Neural cell (in vitro differentiated cells): ENCODE measurements at regions not wholly inside any gene's neighbourhood (a gene's known extent, or its start where the extent isn't known, plus 50 kb on each side); places are given as distances from the start of the nearest gene placed in this dataset.

Source experiments
- H2AFZ ChIP-seq: fragments of 200-600, 300-800 bp; sonication (generic), shearing (Covaris generic); 2 replicates; pipeline ENCODE4 v1.6.0; 2014; ENCODE audit warnings: low read depth, mild to moderate bottlenecking, antibody characterized with exemption, low read length, moderate library complexity
- H3F3A ChIP-seq: fragments of 200-600 bp; shearing (Covaris generic); 2 replicates; pipeline ENCODE4 v1.6.1; 2016; ENCODE audit warnings: mild to moderate bottlenecking, moderate library complexity, mixed read lengths, antibody characterized with exemption, low read length; ENCODE audit not compliant: insufficient read depth, poor library complexity, severe bottlenecking
- H3K27ac ChIP-seq: fragments of 200-600, 300-800 bp; sonication (generic), shearing (Covaris generic); 2 replicates; pipeline ENCODE4 v1.5.1; 2014; ENCODE audit warnings: mild to moderate bottlenecking, low read length, moderate library complexity
- H3K27me3 ChIP-seq: fragments of 300-800, 200-600 bp; sonication (generic), shearing (Covaris generic); 2 replicates; pipeline ENCODE4 v1.6.0; 2014; ENCODE audit warnings: mild to moderate bottlenecking, low read depth, low read length, moderate library complexity; ENCODE audit not compliant: insufficient read depth
- H3K36me3 ChIP-seq: fragments of 300-800, 200-600 bp; sonication (generic), shearing (Covaris generic); 2 replicates; pipeline ENCODE4 v1.5.1; 2014; ENCODE audit warnings: mild to moderate bottlenecking, antibody characterized with exemption, low read length, moderate library complexity; ENCODE audit not compliant: insufficient read depth
- H3K4me2 ChIP-seq: fragments of 300-800, 200-600 bp; sonication (generic), shearing (Covaris generic); 2 replicates; pipeline ENCODE4 v1.6.0; 2014; ENCODE audit warnings: mild to moderate bottlenecking, low read length
- H3K4me3 ChIP-seq: fragments of 300-800, 200-600 bp; sonication (generic), shearing (Covaris generic); 2 replicates; pipeline ENCODE4 v1.5.1; 2014; ENCODE audit warnings: mild to moderate bottlenecking, low read length, moderate library complexity
- H3K79me2 ChIP-seq: fragments of 200-600 bp; shearing (Covaris generic); replicated peaks from 2 replicates; pipeline ENCODE4 v1.6.0; 2014; ENCODE audit warnings: mild to moderate bottlenecking, low read length, moderate library complexity; ENCODE audit not compliant: insufficient read depth
- H3K9ac ChIP-seq: fragments of 300-800, 200-600 bp; sonication (generic), shearing (Covaris generic); 2 replicates; pipeline ENCODE4 v1.6.1; 2016; ENCODE audit warnings: mild to moderate bottlenecking, low read length, mixed read lengths
- H3K9me2 ChIP-seq: fragments of 200-600 bp; shearing (Covaris generic); 2 replicates; pipeline ENCODE4 v1.6.1; 2016; ENCODE audit warnings: mild to moderate bottlenecking, low read length, mixed read lengths; ENCODE audit not compliant: insufficient read depth
- H3K9me3 ChIP-seq: fragments of 200-600, 300-800 bp; sonication (generic), shearing (Covaris generic); 2 replicates; pipeline ENCODE4 v1.6.1; 2016; ENCODE audit warnings: mild to moderate bottlenecking, mixed run types, low read length, moderate library complexity, mixed read lengths
- H4K20me1 ChIP-seq: fragments of 200-600 bp; shearing (Covaris generic); 2 replicates; pipeline ENCODE4 v1.6.1; 2016; ENCODE audit warnings: mild to moderate bottlenecking, mixed run types; ENCODE audit not compliant: insufficient read depth
- CTCF ChIP-seq: fragments of 450-650 bp; IDR thresholded peaks from 2 replicates; pipeline ENCODE4 v1.5.1; 2014; ENCODE audit warnings: antibody characterized with exemption, mild to moderate bottlenecking, moderate library complexity; ENCODE audit not compliant: poor library complexity, severe bottlenecking
- EP300 ChIP-seq: fragments of 450-650 bp; conservative IDR thresholded peaks from 2 replicates; pipeline ENCODE4 v1.6.1; 2014; ENCODE audit warnings: antibody characterized with exemption, mild to moderate bottlenecking, moderate library complexity; ENCODE audit not compliant: poor library complexity, severe bottlenecking
- EZH2 ChIP-seq: fragments of 200-600, 300-800 bp; shearing (Covaris generic), sonication (generic); IDR thresholded peaks from 2 replicates; pipeline ENCODE4 v1.6.1; 2014; ENCODE audit warnings: antibody characterized with exemption, low read length, borderline replicate concordance, mild to moderate bottlenecking; ENCODE audit not compliant: insufficient read depth, poor library complexity, severe bottlenecking
- MXI1 ChIP-seq: fragments of 450-650 bp; conservative IDR thresholded peaks from 2 replicates; pipeline ENCODE4 v1.6.1; 2014; ENCODE audit warnings: antibody characterized with exemption, mild to moderate bottlenecking; ENCODE audit not compliant: poor library complexity, severe bottlenecking
- POLR2AphosphoS5 ChIP-seq: IDR thresholded peaks from 2 replicates; pipeline ENCODE4 v1.6.1; 2012
- RAD21 ChIP-seq: fragments of 450-650 bp; conservative IDR thresholded peaks from 2 replicates; pipeline ENCODE4 v1.6.1; 2014; ENCODE audit warnings: antibody characterized with exemption, mild to moderate bottlenecking, moderate library complexity
- SMC3 ChIP-seq: fragments of 450-650 bp; conservative IDR thresholded peaks from 2 replicates; pipeline ENCODE4 v1.6.1; 2014; ENCODE audit warnings: antibody characterized with exemption, mild to moderate bottlenecking, moderate library complexity; ENCODE audit not compliant: poor library complexity
- TAF1 ChIP-seq: IDR thresholded peaks from 2 replicates; pipeline ENCODE4 v1.6.1; 2012; ENCODE audit warnings: low read depth
- TF ChIP-seq, protein P1 (sequence below): IDR thresholded peaks from 2 replicates; pipeline ENCODE4 v1.6.1; 2012; ENCODE audit warnings: borderline replicate concordance

DNA sequence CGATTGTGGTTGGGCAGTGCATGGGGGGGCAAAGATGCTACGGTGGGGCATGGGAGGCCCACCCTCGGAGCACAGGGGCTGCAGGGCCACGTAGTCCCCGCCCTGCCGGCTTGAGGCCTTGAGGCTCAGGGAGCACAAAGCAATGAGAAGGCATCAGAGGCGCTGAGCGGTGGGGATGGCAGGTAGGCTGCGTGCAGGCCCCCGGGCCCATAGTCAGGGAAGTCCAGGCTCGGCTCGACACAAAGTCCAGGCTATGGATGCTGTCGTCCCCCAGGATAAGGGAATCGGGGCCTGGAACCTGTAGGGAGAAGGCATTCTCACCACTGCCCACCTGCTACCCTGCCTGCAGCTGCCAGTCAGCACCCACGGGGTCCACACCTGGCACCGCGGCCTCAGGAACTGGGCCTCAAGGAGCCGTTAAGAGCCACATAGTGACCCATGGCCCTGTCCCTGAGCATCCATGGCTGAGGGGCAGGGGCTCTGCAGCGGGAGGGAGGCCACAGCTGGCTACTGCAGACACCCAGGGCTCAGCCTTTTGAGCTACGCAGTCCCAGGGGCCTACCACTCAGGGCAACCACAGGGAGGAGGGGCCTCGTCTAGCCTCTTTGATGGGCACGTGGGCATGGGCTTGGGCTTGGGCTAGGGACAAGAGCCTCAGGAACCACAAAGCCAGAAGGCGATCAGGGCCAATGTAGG, 179.7 kb downstream of the IGLL1 start:
- no peaks in the 10 kb centered on the region for H3K79me2 ChIP-seq
- no peak overlapping the region for H3K9ac ChIP-seq
- no peaks in the 10 kb centered on the region for H4K20me1 ChIP-seq
- no peaks in the 10 kb centered on the region for H3F3A ChIP-seq
- H3K4me3 ChIP-seq, result no peak overlapping the region
- no peaks in the 10 kb centered on the region for H3K9me2 ChIP-seq
- no peak overlapping the region for H2AFZ ChIP-seq
- no peaks in the 10 kb centered on the region for H3K9me3 ChIP-seq
- H3K36me3 ChIP-seq, result no peaks in the 10 kb centered on the region
- no peaks in the 10 kb centered on the region for H3K27me3 ChIP-seq
- no peak overlapping the region for H3K4me2 ChIP-seq
- no peak for TF ChIP-seq EP300
- TF ChIP-seq TAF1, result no peak
- TF ChIP-seq EZH2, result no peak
- TF ChIP-seq, protein P1, sequence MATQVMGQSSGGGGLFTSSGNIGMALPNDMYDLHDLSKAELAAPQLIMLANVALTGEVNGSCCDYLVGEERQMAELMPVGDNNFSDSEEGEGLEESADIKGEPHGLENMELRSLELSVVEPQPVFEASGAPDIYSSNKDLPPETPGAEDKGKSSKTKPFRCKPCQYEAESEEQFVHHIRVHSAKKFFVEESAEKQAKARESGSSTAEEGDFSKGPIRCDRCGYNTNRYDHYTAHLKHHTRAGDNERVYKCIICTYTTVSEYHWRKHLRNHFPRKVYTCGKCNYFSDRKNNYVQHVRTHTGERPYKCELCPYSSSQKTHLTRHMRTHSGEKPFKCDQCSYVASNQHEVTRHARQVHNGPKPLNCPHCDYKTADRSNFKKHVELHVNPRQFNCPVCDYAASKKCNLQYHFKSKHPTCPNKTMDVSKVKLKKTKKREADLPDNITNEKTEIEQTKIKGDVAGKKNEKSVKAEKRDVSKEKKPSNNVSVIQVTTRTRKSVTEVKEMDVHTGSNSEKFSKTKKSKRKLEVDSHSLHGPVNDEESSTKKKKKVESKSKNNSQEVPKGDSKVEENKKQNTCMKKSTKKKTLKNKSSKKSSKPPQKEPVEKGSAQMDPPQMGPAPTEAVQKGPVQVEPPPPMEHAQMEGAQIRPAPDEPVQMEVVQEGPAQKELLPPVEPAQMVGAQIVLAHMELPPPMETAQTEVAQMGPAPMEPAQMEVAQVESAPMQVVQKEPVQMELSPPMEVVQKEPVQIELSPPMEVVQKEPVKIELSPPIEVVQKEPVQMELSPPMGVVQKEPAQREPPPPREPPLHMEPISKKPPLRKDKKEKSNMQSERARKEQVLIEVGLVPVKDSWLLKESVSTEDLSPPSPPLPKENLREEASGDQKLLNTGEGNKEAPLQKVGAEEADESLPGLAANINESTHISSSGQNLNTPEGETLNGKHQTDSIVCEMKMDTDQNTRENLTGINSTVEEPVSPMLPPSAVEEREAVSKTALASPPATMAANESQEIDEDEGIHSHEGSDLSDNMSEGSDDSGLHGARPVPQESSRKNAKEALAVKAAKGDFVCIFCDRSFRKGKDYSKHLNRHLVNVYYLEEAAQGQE, result no peak
- TF ChIP-seq RAD21, result no peak
- TF ChIP-seq POLR2AphosphoS5, result no peak
- TF ChIP-seq MXI1, result no peak
- no peak for TF ChIP-seq CTCF
- TF ChIP-seq SMC3, result no peak
- no peak overlapping the region for H3K27ac ChIP-seq

DNA sequence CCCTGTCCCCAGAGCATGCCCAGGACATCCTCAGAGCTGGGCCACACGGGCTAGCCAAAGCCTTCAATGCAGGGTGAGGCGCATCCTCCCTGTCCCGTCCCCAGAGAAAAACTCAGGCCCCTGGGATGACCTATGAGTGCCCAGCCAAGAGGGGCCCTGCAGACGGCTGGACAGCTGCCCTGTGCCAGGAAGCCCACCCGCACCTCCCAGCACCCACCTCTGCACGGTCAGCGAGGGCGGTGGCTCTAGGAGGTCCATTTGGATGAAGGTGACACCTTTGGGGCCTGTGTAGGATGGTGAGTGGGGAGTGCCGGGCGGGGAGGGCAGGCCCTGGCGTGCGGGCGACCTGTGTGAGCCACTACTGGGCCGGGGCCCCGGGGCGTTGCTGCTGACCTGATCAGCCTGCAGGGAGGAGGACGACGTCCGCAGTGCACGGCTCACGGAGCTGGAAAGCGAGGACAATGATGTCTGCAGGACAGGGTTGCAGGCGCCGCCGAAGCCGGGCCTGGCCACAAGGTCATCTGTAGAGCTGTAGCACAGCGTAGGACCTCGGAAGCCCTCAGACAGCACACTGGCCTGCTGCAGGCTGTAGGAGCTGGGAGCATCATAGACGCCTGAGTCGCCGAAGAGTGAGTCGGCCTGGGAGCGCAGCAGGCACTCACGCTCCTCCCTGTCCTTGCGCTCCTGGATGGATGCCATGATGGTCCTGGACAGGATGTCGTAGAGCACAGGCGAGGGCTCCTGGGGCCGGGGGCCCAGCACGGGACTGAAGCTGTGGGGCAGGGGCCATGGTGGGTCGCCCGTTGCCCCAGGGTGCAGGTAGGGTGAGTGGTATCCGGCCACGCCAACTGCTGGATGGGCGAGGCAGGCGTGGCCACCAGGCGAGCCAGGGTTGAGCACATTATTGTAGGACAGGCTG, 180.5 kb downstream of the IGLL1 start:
- no peaks in the 10 kb centered on the region for H3K9me2 ChIP-seq
- no peaks in the 10 kb centered on the region for H3K36me3 ChIP-seq
- no peak overlapping the region for H3K27ac ChIP-seq
- no peaks in the 10 kb centered on the region for H3F3A ChIP-seq
- TF ChIP-seq EP300 (no peak), MXI1 (no peak), EZH2 (no peak), CTCF (no peak), TAF1 (no peak), RAD21 (no peak), POLR2AphosphoS5 (no peak), SMC3 (no peak)
- TF ChIP-seq, protein P1, result no peak
- H3K9ac ChIP-seq, result no peak overlapping the region
- H3K4me2 ChIP-seq, result no peak overlapping the region
- no peak overlapping the region for H3K4me3 ChIP-seq
- H2AFZ ChIP-seq, result no peak overlapping the region
- H3K27me3 ChIP-seq, result no peaks in the 10 kb centered on the region
- no peaks in the 10 kb centered on the region for H3K9me3 ChIP-seq
- H3K79me2 ChIP-seq, result no peaks in the 10 kb centered on the region
- H4K20me1 ChIP-seq, result no peaks in the 10 kb centered on the region
